ENCODE measurements at regions not wholly inside any gene's neighbourhood (a gene's known extent, or its start where the extent isn't known, plus 50 kb on each side); places are given as distances from the start of the nearest gene placed in this dataset.

DNA sequence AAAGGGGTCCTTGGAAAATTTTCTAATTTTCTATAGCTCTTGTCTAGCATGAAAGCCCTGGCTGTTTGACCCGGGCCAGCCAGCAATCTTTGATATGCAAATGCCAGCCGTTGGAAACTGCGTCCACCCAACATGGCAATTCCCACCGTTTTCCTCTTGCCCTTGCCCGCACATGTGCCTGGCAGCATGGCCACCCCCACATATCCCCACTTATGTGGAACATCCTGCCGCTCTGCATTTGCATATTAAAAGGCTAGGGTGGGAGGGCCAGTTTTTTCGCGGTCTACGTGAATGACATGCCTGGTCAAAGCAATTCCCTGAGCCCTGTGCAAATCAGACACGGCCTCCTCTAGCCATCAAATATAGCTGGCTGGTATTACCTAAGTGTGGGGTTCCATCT is 110.3 kb upstream of the TDRD3 start:
- DNase-seq, result no peak

DNA sequence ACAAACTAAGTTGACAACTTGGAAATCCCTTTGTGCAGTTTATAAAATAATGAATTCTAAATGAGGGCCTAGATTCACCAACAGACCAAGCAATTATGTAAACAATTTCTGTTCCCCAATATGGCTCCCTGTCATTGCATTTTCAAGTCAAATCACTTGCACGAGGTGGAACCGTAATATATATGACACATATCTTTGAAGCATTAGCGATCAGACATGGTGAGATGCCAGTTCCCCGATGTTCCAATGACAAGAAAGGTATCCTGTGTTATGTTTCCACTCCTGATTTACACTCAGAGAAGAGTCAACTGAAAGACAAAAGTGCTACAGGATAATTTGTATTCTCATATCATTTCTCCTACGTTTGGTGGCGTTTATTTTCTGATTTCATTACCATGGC is 108.5 kb upstream of the TDRD3 start:
- no peak for DNase-seq

DNA sequence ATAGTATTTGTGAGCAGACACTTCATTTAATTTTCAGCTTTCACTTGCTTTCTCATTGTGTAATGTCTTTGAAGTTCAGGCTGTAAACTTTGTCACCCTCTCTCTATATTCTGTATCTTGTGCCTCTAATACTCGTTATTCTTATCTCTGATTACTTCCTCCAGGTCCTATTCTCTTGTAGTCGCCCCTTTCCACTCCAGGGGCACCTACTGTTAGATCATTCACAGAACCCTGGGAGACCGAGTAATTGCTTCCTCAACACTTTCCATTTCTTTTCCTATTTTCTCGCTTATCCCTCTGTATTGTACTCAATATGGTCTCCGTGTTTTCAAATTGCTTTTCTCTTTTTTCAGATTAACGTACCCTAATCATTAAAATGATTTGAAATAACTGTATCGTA is 93.9 kb upstream of the TDRD3 start:
- no peak for DNase-seq

DNA sequence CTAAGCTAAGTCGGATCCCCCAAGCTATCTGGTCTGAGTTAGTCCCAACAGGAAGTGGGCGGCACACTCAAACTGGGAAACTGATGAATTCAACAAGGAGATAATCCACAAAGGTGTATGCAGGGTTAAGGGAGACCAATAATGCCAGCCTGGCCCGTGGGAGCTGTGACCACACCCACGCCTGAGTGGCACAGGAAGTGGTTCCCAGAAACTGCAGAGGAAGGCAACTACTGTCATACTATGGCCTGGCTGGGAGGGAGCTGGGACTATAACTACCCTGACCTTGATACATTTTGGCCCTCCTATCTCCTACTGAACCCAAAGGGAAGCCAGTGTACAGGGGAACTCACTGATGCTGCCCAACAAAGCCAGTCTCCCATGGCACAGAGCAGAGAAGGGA is 85.5 kb upstream of the TDRD3 start:
- DNase-seq, result no peak

DNA sequence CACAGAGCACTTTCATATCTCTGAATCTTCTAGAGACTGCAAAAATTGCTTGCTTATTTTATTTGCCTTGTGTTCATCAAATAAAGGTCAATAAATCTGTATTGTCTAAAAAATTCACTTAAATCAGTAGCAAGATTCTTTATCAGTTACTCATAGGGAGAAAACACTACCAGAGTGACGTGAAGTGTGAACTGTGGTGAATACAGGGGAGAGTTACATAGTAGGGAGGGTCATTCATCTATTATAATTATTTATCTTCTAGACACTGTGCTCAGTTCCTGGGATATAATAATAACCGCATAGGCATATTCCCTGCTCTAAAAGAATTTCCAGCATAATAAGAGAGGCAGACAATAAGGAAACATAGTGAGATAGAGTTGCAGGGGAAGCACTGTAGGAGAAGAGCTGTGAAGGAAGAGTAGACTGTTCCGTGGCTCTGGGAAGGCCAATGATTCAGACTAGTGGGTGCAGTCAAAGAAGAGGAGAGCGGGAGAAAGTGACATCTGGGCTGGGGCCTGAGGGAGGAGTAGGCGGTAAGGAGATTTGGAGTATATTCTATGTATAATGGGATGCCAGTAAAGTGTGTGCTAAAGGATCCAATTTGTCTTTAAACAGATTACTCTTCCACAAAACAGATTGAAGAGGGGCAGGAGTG is 84.0 kb upstream of the TDRD3 start:
- DNase-seq, result no peak

DNA sequence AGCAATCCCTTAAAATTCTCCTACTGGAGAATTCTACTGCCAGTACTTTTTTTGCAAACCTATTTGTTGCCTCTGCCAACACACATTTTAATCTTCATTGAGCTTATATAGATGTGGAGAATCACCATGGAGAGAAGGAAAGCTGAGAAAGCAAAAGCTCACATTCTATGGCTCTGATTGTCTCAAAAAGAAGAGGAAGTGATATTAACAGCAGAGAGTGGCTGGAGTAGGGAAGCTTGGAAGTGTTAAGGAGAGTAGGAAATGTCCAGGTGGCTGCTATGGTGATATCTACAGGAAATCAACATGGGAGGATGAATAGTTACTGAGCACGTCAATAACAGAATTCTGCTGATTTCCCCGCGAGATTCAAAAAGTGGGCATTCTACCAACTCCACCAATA is 78.8 kb upstream of the TDRD3 start:
- DNase-seq, result no peak

DNA sequence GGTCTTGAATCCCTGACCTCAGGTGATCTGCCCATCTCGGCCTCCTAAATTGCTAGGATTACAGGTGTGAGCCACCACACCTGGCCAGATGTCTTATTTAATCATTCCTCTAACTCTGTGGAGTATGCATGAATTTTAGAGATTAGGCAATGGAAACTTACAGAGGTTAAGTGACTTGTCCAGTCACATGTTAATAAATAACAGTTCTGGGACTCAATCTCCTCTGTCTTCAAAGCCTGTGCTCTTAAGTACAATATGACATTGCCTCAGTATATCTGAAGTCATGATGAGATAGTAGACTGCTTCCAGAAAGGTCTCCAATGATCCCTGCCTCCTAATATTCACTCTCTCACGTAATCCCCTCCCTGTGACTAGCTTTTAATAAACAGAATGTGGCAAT is 72.9 kb upstream of the TDRD3 start:
- no peak for DNase-seq

DNA sequence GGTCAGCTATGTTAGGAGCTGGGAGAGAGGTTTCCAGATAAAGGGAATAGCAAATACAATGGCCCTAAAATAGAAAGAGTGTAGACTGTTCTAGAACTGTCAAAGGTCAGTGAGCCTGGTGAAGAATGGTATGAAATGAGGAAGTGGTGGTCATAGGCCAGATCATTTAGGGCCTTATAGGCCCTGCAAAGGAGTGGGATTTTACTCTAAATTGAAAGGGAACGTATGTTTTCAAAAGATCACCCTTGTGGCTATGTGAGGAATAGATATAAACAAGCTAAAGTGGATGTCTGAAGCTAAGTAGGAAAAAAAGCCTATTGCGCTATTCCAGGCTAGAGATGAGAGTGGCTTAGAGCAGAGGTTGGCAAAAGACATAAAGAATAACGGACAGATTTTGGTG is 70.7 kb upstream of the TDRD3 start:
- DNase-seq, result no peak

DNA sequence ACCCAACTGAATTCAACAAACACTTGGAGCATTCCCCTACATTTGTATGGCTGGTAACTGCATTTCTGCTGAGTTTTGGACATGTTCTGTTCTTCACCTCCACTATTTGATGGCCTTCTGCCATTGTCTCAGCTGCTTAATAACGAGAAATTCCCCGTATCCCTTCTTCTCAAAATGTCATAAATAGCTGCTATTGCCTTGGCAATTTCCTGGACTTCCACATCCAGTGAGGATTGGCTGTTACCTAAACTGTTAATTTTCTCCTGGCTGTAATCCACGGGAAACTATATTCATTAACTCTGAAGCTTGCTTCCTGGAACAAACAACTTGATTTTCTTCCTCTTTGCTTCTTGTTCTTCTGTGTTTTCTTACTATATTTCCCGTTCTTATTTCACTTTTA is 69.5 kb upstream of the TDRD3 start:
- DNase-seq, result no peak

DNA sequence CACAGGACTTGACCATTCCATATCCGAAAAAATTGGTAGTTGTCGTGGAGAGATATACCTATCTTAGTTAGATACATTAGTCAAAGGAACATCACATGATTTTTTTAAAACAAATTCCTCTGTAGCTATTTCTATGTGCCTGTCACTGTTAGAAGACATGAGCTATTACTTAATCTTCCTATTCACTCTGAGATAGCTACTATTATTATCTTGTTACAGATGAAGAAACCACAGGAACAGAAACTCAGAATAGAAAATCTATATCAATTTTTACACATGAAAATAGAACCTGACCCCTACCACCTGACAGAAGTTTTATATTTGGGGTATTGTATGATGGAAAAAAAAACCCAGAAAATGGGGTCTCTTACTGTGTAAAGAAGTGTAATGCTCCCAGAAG is 68.9 kb upstream of the TDRD3 start:
- no peak for DNase-seq

DNA sequence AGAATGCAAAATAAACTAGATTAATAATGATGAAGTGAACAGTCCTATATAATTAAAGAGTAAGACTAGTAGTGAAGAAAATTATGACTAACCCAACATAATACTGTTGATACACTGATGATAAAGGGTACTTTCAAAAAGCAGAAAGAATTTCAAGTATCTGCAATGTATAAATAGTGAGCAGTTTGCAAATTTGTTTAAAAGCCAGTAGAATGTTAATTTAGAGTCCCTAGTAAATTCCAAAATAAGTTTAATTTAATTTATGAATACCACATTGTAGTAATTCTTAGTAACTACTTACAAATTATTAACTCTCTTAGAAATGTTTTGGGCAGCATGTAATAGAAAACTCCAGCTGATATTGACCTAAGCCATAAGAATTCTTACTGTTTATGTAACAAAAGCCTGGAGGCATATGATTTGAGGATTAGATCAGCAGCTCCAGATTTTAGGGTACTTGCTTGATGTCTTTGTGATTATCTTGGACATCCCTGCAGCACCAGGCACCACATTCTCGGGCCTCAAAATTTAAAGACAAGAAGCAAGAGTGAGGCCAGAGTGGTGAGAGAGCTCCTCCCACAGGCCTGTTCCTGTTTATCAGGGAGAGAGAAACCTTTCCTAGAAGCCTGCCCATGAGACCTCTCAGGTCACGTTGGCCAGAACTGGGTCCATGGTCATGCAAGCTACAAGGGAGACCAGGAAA is 67.6 kb upstream of the TDRD3 start:
- no peak for DNase-seq

DNA sequence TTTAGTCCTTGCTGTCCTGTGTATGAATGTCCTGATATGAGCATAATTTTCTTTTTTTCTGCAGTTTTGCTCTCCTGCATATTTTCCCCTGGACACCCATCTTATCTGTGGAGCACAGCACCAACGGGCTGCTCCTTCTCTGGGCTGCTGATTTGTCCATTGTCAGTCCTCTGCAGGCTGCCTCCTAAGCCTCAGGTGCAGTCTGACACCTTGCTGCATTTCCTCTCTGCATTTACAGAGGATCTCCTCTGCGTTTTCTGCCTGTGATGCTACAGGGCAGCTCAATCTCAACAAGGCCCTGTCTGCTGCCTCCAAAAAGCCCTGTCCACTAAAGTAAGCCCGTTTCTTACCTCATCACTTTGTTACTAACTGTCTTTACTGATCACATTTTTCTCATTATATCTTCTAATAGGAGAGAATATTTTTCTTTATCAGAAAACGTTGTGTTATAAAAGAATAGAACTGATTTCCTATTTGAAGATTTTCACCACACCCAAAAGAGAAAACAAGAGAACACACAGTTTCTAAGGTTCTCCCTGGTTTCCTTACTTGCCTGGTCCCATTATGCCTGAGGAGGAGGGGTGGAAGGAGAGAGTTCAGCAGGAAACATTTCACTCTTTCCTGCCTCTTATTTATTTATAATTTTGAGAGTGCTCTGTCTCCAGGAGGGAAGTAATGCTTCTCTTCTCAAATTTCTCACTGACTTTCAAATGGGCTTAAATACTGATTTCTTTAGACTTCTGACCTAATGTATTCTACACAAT is 65.6 kb upstream of the TDRD3 start:
- no peak for DNase-seq

DNA sequence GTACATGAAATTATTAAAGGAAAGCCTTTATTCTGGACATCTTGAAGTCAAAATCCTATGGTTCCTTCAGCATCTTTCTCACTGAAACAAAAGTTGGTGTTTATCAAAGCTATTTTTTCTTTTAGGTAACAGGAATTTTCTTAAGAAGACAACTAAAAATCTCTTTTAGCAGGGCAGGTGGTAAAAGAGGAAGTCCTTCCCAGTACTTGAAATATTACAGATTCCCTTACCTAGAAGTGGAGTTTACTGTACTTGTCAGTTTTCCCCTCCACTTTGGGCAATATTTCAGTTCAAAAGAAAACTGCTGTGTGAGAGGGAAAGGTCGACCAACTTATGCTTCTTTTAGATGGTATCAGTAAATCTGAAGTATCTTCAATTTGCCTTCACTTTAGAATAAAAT is 64.3 kb upstream of the TDRD3 start:
- no peak for DNase-seq

DNA sequence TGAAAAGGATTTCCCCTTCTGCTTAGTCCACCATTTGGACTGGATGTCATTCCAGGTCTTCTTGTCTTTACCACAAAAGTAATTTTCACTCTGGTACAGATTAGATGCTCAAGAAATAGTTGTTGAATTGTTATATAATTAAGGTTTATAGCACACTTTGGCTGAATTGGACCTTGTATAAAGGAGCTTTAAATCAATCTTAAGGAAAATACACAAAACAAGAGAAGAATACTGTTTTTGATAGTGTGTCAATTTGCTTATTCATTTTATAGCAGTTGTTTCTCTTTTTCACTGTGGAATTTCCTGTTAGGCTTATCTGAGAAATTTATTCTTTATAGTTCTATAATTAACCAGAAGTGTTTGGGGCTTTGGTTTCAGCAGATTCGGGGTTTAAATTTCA is 62.7 kb upstream of the TDRD3 start:
- DNase-seq, result no peak

DNA sequence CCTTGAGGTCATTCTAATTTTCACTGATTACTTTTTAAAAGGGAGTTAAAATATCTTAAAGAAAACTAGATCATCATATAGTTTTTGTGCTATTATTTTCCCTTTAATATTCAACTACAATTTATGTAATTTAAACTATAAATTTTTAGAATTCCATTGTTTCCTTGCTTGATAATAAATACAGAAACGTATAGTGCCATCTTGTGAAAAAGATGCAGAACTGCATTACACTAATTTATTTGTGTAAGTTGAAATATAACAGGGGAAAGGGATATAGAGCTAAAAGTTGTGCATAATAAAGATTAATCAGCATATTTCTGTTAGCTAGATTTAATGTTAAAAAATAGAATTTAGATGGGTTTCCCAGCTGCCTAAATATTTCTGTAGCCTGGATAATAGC is 61.5 kb upstream of the TDRD3 start:
- DNase-seq, result no peak

DNA sequence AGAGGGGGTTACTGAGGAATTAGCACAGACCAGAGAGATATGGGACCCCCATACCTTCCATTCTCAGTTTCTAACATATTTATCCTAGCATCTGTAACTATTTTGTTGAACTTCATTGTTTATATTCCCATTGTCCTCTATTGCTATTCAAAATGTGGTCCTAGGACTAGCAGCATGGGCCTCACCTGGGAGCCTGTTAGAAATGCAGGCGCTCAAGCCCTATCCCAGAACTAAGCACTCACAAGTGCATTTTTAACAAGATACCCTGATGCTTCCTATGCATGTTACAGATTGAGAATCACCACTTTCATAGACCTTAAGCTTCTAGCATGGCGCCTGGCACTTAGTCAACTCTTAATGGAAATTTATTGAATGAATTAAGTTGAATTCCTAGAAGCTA is 58.3 kb upstream of the TDRD3 start:
- no peak for DNase-seq

DNA sequence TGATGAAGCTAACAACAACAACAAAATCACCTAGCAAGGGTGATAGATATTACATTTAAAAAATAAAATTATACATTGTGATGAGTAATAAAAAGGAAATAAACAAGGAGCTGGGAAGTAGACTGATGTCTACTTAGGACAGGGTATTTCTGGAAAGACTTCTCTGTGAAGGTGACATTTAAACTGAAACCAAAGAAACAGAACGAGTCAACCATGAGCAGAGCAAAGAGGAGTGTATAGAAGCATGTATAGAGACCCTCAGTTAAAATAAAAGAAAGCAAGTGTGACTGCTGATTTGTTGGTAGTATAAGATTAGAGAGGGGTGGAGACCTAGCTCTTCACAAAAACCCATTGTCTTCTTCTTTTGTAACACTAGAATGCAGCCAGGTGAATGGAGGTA is 53.0 kb upstream of the TDRD3 start:
- no peak for DNase-seq

DNA sequence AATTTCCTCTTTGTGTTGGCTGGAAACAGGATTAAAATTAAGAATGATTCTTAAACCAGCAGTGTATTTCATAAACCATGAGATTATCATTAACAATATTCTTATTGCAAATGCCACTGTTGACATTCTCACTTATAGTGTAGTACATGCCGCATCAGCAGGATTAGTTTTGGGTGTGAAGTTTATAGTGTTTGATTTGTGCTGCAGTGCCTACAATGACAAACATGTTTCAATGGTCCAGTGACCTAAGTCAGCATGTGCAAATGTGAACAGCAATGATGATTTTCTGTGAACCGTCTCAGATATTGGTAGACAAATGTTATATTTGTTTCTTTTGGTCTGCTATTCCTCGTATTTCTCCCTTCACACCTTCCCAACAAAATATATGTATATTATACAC is 49.8 kb upstream of the TDRD3 start:
- no peak for DNase-seq

All from DMS 273 treated with DMSO at 0.1 percent for 48 hours (cell line).